ENCODE measurements at regions not wholly inside any gene's neighbourhood (a gene's known extent, or its start where the extent isn't known, plus 50 kb on each side); places are given as distances from the start of the nearest gene placed in this dataset.

DNA sequence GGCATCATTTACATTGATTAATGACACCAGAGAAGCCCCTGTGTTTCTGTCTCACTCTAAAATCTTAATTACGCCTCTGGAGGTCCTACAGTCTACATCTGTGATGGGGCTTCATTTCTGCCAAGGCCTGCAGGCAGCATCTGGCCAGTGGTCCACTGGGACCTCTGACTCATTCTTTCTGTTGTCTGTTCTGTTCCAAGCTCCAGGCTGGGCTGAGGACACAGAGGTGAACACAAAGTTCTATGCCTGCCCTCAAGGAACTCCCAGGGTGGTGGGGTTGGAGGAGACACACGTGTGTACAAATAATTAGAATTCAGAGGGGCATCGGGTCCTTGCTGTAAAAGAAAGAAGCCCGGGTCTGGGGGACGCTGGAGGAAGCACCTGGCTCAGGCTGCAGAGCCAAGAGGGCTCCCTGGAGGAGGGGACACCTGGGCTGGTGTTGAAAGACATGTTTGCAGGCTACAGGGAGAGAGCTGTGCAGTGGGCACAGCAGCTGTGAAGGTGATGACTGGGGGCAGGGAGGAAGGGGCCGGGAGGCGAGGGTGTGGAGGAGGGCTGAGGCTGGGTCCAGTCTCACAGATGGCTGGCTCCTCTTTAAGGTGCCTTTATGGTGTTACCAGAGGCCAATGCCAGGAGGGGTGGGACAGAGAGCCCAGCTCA is 103.3 kb upstream of the PRR23E start:
- no peak for DNase-seq (ENCODE audit: low read depth, low spot score)

- no peak for DNase-seq (ENCODE audit: low read depth, low spot score)
These were observed 102.4 kb upstream of the PRR23E start for GRCh38 chr3:127090218-127091160.

- DNase-seq (ENCODE audit: low read depth, low spot score), result no peak
These were observed 101.6 kb upstream of the PRR23E start for GRCh38 chr3:127091376-127091775.

DNA sequence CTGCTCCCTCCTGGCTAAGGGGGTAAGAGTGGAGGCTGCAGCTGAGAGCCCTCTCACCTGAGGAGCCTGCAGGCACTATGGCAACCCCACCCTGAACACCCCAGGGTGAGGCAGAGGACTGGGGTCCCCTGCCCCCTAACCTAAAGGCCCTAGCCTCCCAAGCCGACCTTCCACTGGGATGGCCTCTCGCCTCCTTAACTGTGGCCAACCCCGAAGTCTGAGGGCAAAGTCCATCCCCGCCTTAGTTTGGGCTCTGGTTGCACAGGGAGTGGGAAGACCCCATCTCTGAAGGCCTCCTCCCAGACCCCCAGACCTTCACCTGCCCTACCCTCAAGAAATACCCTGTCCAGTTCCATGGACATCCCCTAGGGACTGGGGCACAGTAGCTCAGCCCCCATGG is 100.6 kb upstream of the PRR23E start:
- no peak for DNase-seq (ENCODE audit: low read depth, low spot score)

DNA sequence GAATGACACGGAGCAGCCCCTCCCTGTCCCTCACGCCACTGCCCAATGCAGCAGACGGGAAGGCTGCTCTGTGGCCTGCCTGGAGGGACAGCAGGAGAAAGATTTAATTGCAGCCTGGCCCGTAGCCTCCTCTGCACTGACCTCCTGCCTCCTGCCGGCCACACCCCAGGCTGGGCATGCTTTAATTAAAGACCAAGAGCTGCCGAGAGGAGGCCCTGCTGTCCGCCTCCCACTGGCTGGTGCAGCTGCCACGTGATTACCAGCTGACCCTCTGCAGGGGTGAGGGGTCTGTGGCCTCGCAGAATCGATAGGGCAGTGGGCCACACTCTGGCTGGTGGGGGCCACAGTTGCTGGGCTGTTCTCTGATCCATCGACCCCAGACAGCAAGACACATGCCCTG is 100.2 kb upstream of the PRR23E start:
- no peak for DNase-seq (ENCODE audit: low read depth, low spot score)

DNA sequence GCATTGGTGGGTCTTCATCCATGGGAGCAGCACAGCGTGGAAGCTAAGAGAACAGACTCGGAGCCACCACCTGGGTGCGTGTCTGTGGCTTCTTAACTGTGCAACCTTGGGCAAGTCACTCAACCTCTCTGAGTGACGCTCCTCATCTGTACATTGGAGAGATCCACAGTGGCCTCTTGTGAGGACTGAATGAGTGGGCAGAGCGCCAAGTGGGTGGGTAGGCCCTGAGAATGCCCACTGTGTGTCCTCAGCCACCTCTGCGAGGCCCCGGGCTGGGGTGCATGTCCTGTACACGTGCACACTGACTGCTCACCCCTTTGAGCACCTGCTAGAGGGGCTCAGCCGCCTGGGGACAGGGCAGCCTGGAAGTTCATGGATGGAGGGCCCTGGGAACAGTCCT is 99.6 kb upstream of the PRR23E start:
- DNase-seq (ENCODE audit: low read depth, low spot score), result no peak

DNA sequence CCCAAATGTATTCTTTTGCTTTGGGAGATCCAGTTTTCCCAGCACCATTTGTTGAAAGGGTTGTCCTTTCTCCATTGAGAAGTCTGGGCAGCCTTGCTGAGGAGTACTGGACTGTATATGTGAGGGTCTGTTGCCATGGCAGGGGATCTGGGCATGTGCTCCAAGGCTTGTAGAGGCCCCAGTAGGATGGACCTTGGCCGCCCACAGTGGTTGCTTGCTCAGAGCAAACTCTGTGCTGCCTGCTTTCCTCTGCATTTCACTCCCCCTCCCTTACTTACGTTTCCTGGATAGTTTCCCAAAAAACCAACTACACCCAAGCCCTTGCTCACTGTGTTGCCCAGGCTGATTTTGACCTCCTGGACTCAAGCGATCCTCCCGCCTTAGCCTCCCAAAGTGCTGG is 97.2 kb upstream of the PRR23E start:
- no peak for DNase-seq (ENCODE audit: low read depth, low spot score)

DNA sequence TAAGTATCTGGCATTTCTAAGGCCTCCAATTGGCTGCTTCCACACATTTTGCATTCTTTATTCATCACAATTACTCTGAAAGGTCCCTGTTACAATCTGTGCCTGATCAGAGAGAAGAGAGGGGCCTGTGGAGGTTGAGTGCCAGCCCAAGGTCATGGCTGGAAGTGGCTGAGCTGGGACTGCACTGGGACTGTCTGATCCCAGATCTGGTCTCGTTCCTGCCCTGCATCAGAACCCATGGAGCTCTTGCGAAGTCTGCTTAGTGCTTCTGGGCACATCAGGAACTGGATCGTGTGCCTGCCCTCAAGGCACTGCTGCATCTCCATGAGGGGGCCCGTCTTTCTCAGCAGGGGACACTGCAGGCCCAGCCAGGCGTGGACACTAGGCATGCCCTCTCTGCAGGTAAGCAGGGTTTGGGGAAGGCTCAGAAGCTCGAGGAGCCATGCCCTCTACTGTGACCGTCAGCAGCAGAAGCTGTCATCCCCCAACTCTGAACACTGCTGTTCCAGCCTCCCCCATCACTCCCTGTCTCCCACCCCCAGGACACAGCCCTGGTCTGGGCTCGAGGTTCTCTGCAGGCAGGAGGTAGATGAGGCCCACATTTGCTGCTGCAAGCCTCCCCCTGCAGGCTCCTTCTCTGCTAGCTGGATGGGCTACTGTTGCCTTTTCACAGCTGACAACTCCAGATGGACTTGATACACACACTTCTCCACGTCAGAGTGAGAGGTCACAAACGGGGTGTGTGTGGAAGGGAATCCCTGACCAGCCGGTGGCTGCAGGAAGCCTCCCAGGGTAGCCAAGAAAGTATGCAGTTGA is 96.5 kb upstream of the PRR23E start:
- DNase-seq (ENCODE audit: low read depth, low spot score), result no peak

- DNase-seq (ENCODE audit: low read depth, low spot score), result no peak
These were observed 95.9 kb upstream of the PRR23E start for GRCh38 chr3:127097072-127097405.

- DNase-seq (ENCODE audit: low read depth, low spot score), result no peak
These were observed 95.5 kb upstream of the PRR23E start for GRCh38 chr3:127097481-127097880.

- no peak for DNase-seq (ENCODE audit: low read depth, low spot score)
These were observed 92.9 kb upstream of the PRR23E start for GRCh38 chr3:127099982-127100381.

- DNase-seq (ENCODE audit: low read depth, low spot score), result no peak
These were observed 92.2 kb upstream of the PRR23E start for GRCh38 chr3:127100459-127101410.

DNA sequence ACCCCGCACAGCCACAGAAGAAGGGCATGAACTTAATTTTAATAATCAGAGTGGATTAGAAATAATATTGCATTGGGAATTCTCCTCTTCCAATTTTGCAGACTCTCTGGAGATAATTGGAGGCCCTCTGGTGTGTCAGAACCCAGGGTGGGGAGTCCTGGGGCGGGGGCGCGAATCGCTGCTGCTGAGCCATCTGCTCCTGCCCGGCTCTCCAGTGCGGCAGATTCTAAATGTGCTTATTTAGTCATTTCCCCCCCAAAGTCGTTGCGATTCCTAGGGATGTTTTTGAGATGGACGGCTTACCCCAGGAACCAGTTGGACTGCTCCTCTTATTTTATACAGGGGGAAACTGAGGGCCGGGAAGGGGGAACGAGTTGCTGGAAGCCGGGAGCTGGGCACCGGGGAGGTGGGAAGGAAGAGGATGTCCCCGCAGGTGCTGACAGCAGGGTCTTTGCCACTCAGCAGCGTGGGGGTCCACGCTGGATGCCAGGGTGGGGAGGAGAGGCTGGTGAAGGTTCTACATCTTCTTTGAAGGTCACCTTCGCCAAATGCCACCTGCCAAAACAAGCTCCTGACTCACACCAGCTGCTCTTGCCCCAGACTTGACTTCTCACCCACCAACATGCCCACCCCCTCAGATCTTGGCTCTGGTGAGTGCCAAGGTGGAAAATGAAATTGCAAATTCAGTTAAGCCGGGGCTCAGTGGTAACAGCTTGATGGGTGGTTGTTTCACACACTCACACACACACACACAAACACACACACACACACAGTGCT is 91.3 kb upstream of the PRR23E start:
- DNase-seq (ENCODE audit: low read depth, low spot score), result no peak

DNA sequence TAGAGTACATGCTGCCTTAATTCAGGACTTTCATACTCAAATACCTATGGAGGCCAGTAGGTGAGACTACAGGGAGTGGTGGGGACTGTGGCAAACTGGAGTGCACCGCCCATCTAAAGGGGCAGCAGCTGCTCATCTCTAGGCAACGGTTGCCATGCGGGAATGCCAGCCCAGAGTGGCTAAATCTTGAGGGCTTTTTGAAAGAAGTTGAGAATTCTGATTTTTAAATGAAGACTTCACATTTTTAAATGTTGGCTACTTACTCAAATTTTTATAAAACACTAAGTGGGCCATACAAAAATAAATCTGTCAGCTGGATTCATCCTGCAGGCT is 90.8 kb upstream of the PRR23E start:
- no peak for DNase-seq (ENCODE audit: low read depth, low spot score)

DNA sequence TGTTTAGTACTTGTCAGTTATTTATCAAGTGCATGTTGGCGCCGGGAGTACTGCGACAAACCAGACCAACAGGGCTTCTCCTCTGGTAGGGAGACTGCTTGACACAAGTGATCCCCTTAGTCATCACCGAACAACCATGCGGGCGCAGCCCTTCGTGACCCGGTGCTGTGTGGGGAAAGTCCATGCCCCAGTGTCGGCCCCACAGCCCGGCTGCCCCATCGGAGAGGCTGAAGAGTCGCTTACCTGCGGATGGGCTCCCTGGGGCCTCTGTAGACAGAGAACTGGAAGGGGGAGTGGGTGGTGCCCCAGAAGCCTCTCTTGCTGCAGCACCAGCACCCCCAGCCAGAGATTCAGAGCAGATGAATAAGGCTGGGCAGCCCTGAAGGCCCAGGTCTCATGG is 90.3 kb upstream of the PRR23E start:
- DNase-seq (ENCODE audit: low read depth, low spot score), result no peak

- DNase-seq (ENCODE audit: low read depth, low spot score), result no peak
These were observed 89.9 kb upstream of the PRR23E start for GRCh38 chr3:127103080-127103479.

GRCh38 chr3:127104586-127104985 is 88.3 kb upstream of the PRR23E start:
- no peak for DNase-seq (ENCODE audit: low read depth, low spot score)

- no peak for DNase-seq (ENCODE audit: low read depth, low spot score)
These were observed 87.3 kb upstream of the PRR23E start for GRCh38 chr3:127105587-127105986.

- no peak for DNase-seq (ENCODE audit: low read depth, low spot score)
These were observed 86.9 kb upstream of the PRR23E start for GRCh38 chr3:127106053-127106452.

DNA sequence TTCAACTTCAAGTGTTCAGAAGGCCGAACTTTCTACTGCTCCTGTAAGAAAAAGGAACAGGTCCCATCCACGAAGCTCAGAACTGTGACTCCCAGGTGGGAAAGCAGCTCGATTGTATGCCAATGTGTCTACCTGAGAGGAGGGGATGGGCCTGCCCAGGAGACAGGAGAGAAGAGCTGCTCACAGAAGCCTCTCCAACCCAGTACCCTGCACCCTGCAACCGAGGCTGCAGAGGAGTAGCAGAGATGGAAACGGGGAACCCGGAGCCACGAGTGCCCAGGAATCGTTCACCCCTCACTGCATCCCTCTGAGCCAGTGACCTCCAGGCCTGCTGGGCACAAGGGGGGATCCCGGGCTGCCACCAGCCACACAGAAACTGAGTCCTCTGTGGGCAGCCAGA is 86.5 kb upstream of the PRR23E start:
- no peak for DNase-seq (ENCODE audit: low read depth, low spot score)

DNA sequence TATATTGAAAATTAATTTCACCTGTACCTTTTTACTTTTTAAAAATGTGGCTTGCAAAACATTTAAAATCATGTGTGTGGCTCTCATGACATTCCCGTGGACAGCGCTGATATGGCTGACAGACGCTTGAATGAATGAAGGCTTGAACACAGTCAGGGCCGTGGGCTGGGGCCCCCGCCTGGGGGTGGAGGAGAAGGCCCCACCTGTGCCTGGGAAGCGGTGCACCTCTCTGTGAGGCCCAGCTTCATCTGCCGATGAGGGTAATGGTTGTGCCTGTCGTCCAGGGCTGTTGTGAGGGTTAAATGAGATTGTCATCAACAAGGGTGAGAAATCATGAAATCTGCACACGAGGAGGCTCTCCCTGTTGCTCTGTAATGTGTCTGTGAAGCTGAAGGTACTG is 85.9 kb upstream of the PRR23E start:
- DNase-seq (ENCODE audit: low read depth, low spot score), result no peak
